T-helper 1 cell treated with Interleukin-12 subunit alpha and Interleukin-12 subunit beta and Interleukin-4 antibody, amounts not matched to agents 30 μg/mL and 1 μg/mL, for 36 hours (primary cell): ENCODE measurements at regions not wholly inside any gene's neighbourhood (a gene's known extent, or its start where the extent isn't known, plus 50 kb on each side); places are given as distances from the start of the nearest gene placed in this dataset.

ENCODE experiments used
- H3K27ac Mint-ChIP-seq: one replicate; pipeline ENCODE4 v1.8.0; 2021; ENCODE audit warnings: mild to moderate bottlenecking, mixed read lengths
- H3K27me3 Mint-ChIP-seq: one replicate; pipeline ENCODE4 v1.8.0; 2021; ENCODE audit warnings: low read depth, mixed read lengths
- H3K36me3 Mint-ChIP-seq: one replicate; pipeline ENCODE4 v1.8.0; 2021; ENCODE audit warnings: low read depth, mixed read lengths
- H3K4me1 Mint-ChIP-seq: one replicate; pipeline ENCODE4 v1.8.0; 2021; ENCODE audit warnings: low read depth, mixed read lengths
- H3K4me3 Mint-ChIP-seq: one replicate; pipeline ENCODE4 v1.8.0; 2021; ENCODE audit warnings: mild to moderate bottlenecking, moderate library complexity, mixed read lengths
- H3K9me3 Mint-ChIP-seq: one replicate; pipeline ENCODE4 v1.8.0; 2021; ENCODE audit warnings: mixed read lengths

DNA sequence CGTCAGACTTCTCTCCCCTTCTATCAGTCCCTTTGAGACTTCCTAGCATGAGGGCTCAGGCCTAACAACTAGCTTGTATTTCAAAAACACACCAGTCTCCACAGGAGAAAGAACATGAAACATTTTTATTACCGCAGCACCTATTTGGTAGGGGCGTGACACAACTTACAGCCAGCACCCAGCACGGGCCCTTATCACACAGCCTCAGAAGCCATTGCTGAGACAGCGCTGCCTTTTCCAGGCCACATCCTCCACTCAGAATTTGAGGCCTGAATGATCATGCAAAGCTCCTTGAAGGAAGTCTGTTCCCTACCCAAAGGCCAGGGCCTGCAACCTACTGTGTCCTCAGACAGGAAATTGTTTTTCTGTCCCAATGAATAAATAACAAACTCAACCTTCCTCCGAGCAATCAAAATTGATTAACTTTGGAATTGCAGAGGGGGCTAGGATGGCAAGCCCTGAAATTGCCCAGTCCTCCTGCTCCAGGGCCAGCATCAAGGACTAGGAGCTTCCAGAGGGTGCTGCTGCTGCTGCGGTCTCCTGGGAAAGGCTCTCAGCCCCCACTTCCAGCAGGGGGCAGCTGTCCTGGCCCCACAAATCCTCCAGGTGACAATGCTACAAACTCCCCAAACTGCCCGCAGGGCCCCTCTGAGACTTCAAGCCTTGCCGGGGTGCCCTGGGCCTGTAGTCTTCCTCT is 94.3 kb upstream of the GALNT2 start:
- H3K36me3 Mint-ChIP-seq: no peaks in the 10 kb centered on the region
- no peak overlapping the region for H3K4me3 Mint-ChIP-seq
- H3K4me1 Mint-ChIP-seq: peaks cover 4% of the 10 kb centered on the region
- peaks cover 21% of the 10 kb centered on the region for H3K27me3 Mint-ChIP-seq
- H3K9me3 Mint-ChIP-seq: peaks cover 8% of the 10 kb centered on the region
- no peak overlapping the region for H3K27ac Mint-ChIP-seq

DNA sequence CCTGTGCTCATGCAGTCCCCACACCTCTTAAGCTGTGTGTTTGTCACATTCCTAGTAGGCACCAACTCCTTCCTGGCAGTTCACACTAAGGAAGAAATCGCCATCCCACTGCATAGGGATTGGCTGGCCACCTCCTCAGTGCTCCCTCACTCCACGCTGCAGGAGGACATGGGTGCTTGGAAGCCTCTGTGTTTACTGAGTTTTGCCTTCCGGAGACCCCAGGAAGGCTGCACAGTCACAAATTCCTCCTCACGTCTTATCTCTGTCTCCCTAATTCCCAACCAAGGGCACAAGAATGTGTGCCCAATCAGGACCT is 93.8 kb upstream of the GALNT2 start:
- H3K4me1 Mint-ChIP-seq: peaks cover 4% of the 10 kb centered on the region
- no peaks in the 10 kb centered on the region for H3K36me3 Mint-ChIP-seq
- H3K4me3 Mint-ChIP-seq: no peak overlapping the region
- no peak overlapping the region for H3K27ac Mint-ChIP-seq
- peaks cover 19% of the 10 kb centered on the region for H3K27me3 Mint-ChIP-seq
- peaks cover 8% of the 10 kb centered on the region for H3K9me3 Mint-ChIP-seq

DNA sequence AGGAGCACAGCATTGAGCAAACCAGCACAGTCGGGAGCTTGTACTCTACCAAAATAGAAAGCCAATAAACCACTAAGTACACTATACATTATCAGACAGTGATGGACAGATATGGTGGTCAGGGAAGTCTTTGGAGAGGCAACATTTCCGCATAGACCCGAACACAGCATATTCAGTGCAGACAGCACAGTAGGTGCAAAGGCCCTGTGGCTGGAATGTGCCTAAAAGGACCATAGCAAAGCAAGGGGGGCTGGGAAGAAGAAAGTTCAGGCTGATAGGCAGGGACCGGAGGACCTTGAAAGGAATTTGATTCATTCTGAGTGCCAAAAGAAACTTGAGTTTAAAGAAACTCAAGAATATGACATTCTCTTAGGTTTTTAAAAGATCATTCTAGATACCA is 92.0 kb upstream of the GALNT2 start:
- H3K27me3 Mint-ChIP-seq: peaks cover 26% of the 10 kb centered on the region

DNA sequence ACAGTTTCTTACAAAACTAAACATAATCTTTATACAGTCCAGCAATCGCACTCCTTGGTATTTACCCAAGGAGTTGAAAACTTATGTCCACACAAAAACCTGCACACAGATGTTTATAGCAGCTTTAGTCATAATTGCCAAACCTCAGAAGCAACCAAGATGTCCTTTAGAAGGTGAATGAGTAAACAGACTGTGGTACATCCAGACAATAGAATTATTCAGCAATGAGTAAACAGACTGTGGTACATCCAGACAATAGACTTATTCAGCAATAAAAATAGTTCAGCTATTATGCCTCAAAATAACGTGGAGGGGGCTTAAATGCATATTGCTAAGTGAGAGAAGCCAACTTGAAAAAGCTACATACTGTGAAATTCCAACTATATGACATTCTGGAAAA is 87.0 kb upstream of the GALNT2 start:
- peaks cover 32% of the 10 kb centered on the region for H3K27me3 Mint-ChIP-seq
- H3K27ac Mint-ChIP-seq: no peak overlapping the region
- H3K36me3 Mint-ChIP-seq: no peaks in the 10 kb centered on the region
- no peaks in the 10 kb centered on the region for H3K4me1 Mint-ChIP-seq
- H3K9me3 Mint-ChIP-seq: peaks cover 7% of the 10 kb centered on the region
- H3K4me3 Mint-ChIP-seq: no peak overlapping the region

More for the DNA sequence above, 92.0 kb upstream of the GALNT2 start:
- Mint-ChIP-seq H3K4me1 (peaks cover 3% of the 10 kb centered on the region), H3K36me3 (no peaks in the 10 kb centered on the region), H3K9me3 (peaks cover 8% of the 10 kb centered on the region), H3K27ac (no peak overlapping the region), H3K4me3 (no peak overlapping the region)

GRCh38 chr1:229981736-229982135 is 85.3 kb upstream of the GALNT2 start:
- H3K4me3 Mint-ChIP-seq: no peak overlapping the region
- no peaks in the 10 kb centered on the region for H3K4me1 Mint-ChIP-seq
- H3K36me3 Mint-ChIP-seq: no peaks in the 10 kb centered on the region
- H3K27ac Mint-ChIP-seq: no peak overlapping the region
- H3K27me3 Mint-ChIP-seq: peaks cover 20% of the 10 kb centered on the region
- H3K9me3 Mint-ChIP-seq: no peaks in the 10 kb centered on the region

GRCh38 chr1:229984310-229984991 is 82.6 kb upstream of the GALNT2 start:
- Mint-ChIP-seq H3K9me3 (no peaks in the 10 kb centered on the region), H3K4me3 (no peak overlapping the region), H3K4me1 (no peaks in the 10 kb centered on the region), H3K27ac (no peak overlapping the region), H3K36me3 (no peaks in the 10 kb centered on the region), H3K27me3 (peaks cover 17% of the 10 kb centered on the region)

DNA sequence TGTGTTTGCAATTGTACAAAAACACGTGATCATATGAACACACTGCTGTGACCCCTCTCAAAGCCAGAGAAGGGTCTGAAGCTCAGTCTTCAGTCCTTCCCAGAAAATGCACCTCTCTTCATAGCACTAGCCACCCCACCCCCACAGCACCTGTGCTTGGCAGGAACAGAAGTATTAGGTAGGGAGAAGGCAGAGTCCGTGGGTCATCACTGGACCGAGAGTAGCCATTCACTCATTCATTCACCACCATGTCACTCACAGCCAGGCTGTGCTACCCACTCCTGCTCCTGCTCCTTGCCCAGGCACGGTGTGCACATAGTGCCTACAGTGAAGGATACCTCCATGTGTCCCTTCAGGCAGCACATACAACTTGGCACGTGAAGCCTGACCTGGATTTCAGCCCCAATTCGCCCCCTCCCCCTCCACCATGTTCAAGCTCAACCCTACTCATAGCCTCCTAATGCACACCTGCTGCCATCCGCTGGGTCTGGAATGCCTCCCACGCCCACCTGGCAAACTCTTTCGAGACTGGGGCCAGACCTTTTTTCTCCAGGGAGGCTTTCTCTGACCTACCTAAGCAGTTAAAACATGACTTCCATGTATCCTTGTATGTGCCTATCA is 81.9 kb upstream of the GALNT2 start:
- H3K36me3 Mint-ChIP-seq: no peaks in the 10 kb centered on the region
- no peaks in the 10 kb centered on the region for H3K9me3 Mint-ChIP-seq
- peaks cover 11% of the 10 kb centered on the region for H3K27me3 Mint-ChIP-seq
- H3K27ac Mint-ChIP-seq: no peak overlapping the region
- no peaks in the 10 kb centered on the region for H3K4me1 Mint-ChIP-seq
- H3K4me3 Mint-ChIP-seq: no peak overlapping the region

DNA sequence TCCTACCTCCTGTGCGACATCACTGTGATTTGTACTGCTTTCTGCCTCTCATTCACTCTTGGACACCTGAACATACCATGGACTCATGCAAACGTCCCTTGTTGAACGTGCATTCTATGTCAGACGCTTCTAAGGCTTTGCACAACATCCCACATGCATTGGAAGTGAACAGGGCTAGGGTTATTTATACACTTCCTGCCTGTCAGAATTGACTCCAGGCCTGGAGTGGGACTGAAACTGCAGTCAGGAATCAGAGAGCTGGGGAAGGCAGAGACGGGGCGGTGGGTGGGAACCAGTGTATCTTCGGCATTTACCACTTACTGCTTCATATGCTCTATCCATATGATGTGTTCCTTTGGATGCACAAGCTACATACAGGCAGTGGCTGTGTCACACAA is 81.4 kb upstream of the GALNT2 start:
- H3K4me1 Mint-ChIP-seq: no peaks in the 10 kb centered on the region
- H3K4me3 Mint-ChIP-seq: no peak overlapping the region

GRCh38 chr1:229986737-229987337 is 80.2 kb upstream of the GALNT2 start:
- no peak overlapping the region for H3K27ac Mint-ChIP-seq

More for the DNA sequence above, 81.4 kb upstream of the GALNT2 start:
- no peak overlapping the region for H3K27ac Mint-ChIP-seq
- no peaks in the 10 kb centered on the region for H3K9me3 Mint-ChIP-seq
- peaks cover 7% of the 10 kb centered on the region for H3K27me3 Mint-ChIP-seq
- H3K36me3 Mint-ChIP-seq: no peaks in the 10 kb centered on the region

GRCh38 chr1:229987953-229988352 is 79.1 kb upstream of the GALNT2 start:
- no peak overlapping the region for H3K4me3 Mint-ChIP-seq

More at GRCh38 chr1:229986737-229987337, 80.2 kb upstream of the GALNT2 start:
- Mint-ChIP-seq H3K4me3 (no peak overlapping the region), H3K27me3 (peaks cover 7% of the 10 kb centered on the region), H3K4me1 (no peaks in the 10 kb centered on the region), H3K36me3 (no peaks in the 10 kb centered on the region), H3K9me3 (no peaks in the 10 kb centered on the region)

GRCh38 chr1:229988534-229988933 is 78.5 kb upstream of the GALNT2 start:
- Mint-ChIP-seq H3K36me3 (no peaks in the 10 kb centered on the region), H3K27me3 (peaks cover 4% of the 10 kb centered on the region), H3K4me3 (no peak overlapping the region), H3K4me1 (peaks cover 2% of the 10 kb centered on the region), H3K27ac (no peak overlapping the region), H3K9me3 (no peaks in the 10 kb centered on the region)

More at GRCh38 chr1:229987953-229988352, 79.1 kb upstream of the GALNT2 start:
- Mint-ChIP-seq H3K36me3 (no peaks in the 10 kb centered on the region), H3K27ac (no peak overlapping the region), H3K4me1 (no peaks in the 10 kb centered on the region), H3K27me3 (peaks cover 4% of the 10 kb centered on the region), H3K9me3 (no peaks in the 10 kb centered on the region)

GRCh38 chr1:229989591-229990248 is 77.3 kb upstream of the GALNT2 start:
- H3K4me3 Mint-ChIP-seq: no peak overlapping the region
- H3K27me3 Mint-ChIP-seq: peaks cover 4% of the 10 kb centered on the region
- no peak overlapping the region for H3K27ac Mint-ChIP-seq
- no peaks in the 10 kb centered on the region for H3K9me3 Mint-ChIP-seq
- peaks cover 2% of the 10 kb centered on the region for H3K4me1 Mint-ChIP-seq
- H3K36me3 Mint-ChIP-seq: no peaks in the 10 kb centered on the region

DNA sequence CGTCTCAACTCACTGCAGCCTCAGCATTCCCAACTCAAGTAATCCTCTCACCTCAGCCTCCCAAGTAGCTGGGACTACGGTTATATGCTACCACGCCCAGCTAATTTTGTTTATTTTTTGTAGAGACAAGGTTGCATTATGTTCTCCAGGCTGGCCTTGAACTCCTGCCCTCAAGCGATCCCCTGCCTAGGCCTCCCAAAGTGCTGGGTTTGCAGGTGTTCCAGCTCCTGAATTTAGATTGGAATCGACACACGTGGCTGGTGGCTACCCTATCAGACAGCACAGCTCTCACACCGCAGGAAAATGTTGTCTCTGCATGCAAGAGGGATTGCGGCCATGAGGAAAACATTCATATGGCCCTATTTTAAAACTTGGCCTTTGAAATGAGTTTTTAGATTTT is 76.7 kb upstream of the GALNT2 start:
- no peak overlapping the region for H3K27ac Mint-ChIP-seq
- H3K4me1 Mint-ChIP-seq: peaks cover 2% of the 10 kb centered on the region
- H3K27me3 Mint-ChIP-seq: peaks cover 4% of the 10 kb centered on the region
- no peak overlapping the region for H3K4me3 Mint-ChIP-seq
- H3K9me3 Mint-ChIP-seq: no peaks in the 10 kb centered on the region
- H3K36me3 Mint-ChIP-seq: no peaks in the 10 kb centered on the region

- no peak overlapping the region for H3K27ac Mint-ChIP-seq
- peaks cover 4% of the 10 kb centered on the region for H3K27me3 Mint-ChIP-seq
- no peaks in the 10 kb centered on the region for H3K36me3 Mint-ChIP-seq
- H3K4me3 Mint-ChIP-seq: no peak overlapping the region
- H3K9me3 Mint-ChIP-seq: no peaks in the 10 kb centered on the region
- H3K4me1 Mint-ChIP-seq: peaks cover 2% of the 10 kb centered on the region
Observed at GRCh38 chr1:229991104-229991513, 75.9 kb upstream of the GALNT2 start.
